ENCODE measurements at regions not wholly inside any gene's neighbourhood (a gene's known extent, or its start where the extent isn't known, plus 50 kb on each side); places are given as distances from the start of the nearest gene placed in this dataset.
A peak's percentile ranks its signal among the peaks of the same experiment; 100 is the strongest.

GRCh38 chr6:155786528-155786927 is 330.9 kb upstream of the NOX3 start:
- Histone ChIP-seq H3K4me1 (peaks cover 0 to 7% (median 0%) of the 10 kb centered on the region in 4 donors), H3K9me3 (no peaks in the 10 kb centered on the region), H3K27me3 (no peaks in the 10 kb centered on the region), H3K36me3 (no peaks in the 10 kb centered on the region), H3K27ac (no peak overlapping the region), H3K4me3 (no peak overlapping the region)
- TF ChIP-seq CTCF (IDR thresholded peaks at IDR 0.05) (no peak), POLR2A (IDR thresholded peaks at IDR 0.05) (no peak), EP300 (IDR thresholded peaks at IDR 0.05) (no peak), POLR2AphosphoS5 (IDR thresholded peaks at IDR 0.05) (no peak)
- intact Hi-C loops (cut with DNase I; ENCODE audit: low total_unique reads): no loop called here
- WGBS, 5 donors: 85 to 92% (median 89%) methylated on average over 1 of the region's 1 CpG
- DNase-seq: no peak

- peak overlapping the region in 4 of 5 donors; percentile 27 to 66 (median 58) for H3K27ac ChIP-seq
- TF ChIP-seq EP300 (IDR thresholded peaks at IDR 0.05) (no peak), CTCF (IDR thresholded peaks at IDR 0.05) (no peak), POLR2A (IDR thresholded peaks at IDR 0.05) (no peak), POLR2AphosphoS5 (IDR thresholded peaks at IDR 0.05) (no peak)
- 53 to 68% (median 58%) methylated on average over 9 of the region's 9 CpGs for WGBS, 5 donors
- no peak for DNase-seq
- no peaks in the 10 kb centered on the region for H3K36me3 ChIP-seq
- no peak overlapping the region for H3K4me3 ChIP-seq
- no peaks in the 10 kb centered on the region for H3K9me3 ChIP-seq
- peaks cover 0 to 7% (median 0%) of the 10 kb centered on the region in 4 donors for H3K4me1 ChIP-seq
- intact Hi-C loops (cut with DNase I; ENCODE audit: low total_unique reads): no loop called here
- no peaks in the 10 kb centered on the region for H3K27me3 ChIP-seq
These were observed 327.3 kb upstream of the NOX3 start for GRCh38 chr6:155782739-155783459.

GRCh38 chr6:155782320-155782731 is 326.7 kb upstream of the NOX3 start:
- peaks cover 0 to 7% (median 0%) of the 10 kb centered on the region in 4 donors for H3K4me1 ChIP-seq
- intact Hi-C loops (cut with DNase I; ENCODE audit: low total_unique reads): no loop called here
- peak overlapping the region; percentile 27 to 66 (median 52) for H3K27ac ChIP-seq
- TF ChIP-seq POLR2AphosphoS5 (IDR thresholded peaks at IDR 0.05) (peak in 2 of 3 donors; percentile 4 to 39), EP300 (IDR thresholded peaks at IDR 0.05) (no peak)
- H3K27me3 ChIP-seq: no peaks in the 10 kb centered on the region
- H3K4me3 ChIP-seq: no peak overlapping the region
- DNase-seq: peak; percentile 25 to 77
- H3K9me3 ChIP-seq: no peaks in the 10 kb centered on the region
- H3K36me3 ChIP-seq: no peaks in the 10 kb centered on the region

GRCh38 chr6:155779456-155779855 is 323.8 kb upstream of the NOX3 start:
- 70 to 92% (median 81%) methylated on average over 2 of the region's 2 CpGs for WGBS, 5 donors
- H3K27me3 ChIP-seq: no peaks in the 10 kb centered on the region
- intact Hi-C loops (cut with DNase I; ENCODE audit: low total_unique reads): no loop called here
- TF ChIP-seq POLR2AphosphoS5 (IDR thresholded peaks at IDR 0.05) (no peak), EP300 (IDR thresholded peaks at IDR 0.05) (no peak), CTCF (IDR thresholded peaks at IDR 0.05) (no peak), POLR2A (IDR thresholded peaks at IDR 0.05) (no peak)
- H3K36me3 ChIP-seq: no peaks in the 10 kb centered on the region
- H3K4me3 ChIP-seq: no peak overlapping the region
- no peak for DNase-seq
- peaks cover 0 to 7% (median 0%) of the 10 kb centered on the region in 4 donors for H3K4me1 ChIP-seq
- H3K27ac ChIP-seq: no peak overlapping the region
- H3K9me3 ChIP-seq: no peaks in the 10 kb centered on the region

- no peak overlapping the region for H3K4me3 ChIP-seq
- no peak for DNase-seq
These were observed 322.7 kb upstream of the NOX3 start for GRCh38 chr6:155778336-155778735.

More at GRCh38 chr6:155778336-155778735, 322.7 kb upstream of the NOX3 start:
- Histone ChIP-seq H3K4me1 (peaks cover 0 to 7% (median 0%) of the 10 kb centered on the region in 4 donors), H3K9me3 (no peaks in the 10 kb centered on the region), H3K27ac (no peak overlapping the region), H3K36me3 (no peaks in the 10 kb centered on the region), H3K27me3 (no peaks in the 10 kb centered on the region)
- intact Hi-C loops (cut with DNase I; ENCODE audit: low total_unique reads): no loop called here
- TF ChIP-seq EP300 (IDR thresholded peaks at IDR 0.05): no peak
- TF ChIP-seq POLR2A (IDR thresholded peaks at IDR 0.05): no peak
- no peak for TF ChIP-seq POLR2AphosphoS5 (IDR thresholded peaks at IDR 0.05)
- no peak for TF ChIP-seq CTCF (IDR thresholded peaks at IDR 0.05)
- WGBS, 5 donors: 79 to 86% (median 82%) methylated on average over 2 of the region's 2 CpGs

Measured in stomach (tissue), 8 donors.